Mononuclear cell (primary cell): ENCODE measurements at regions not wholly inside any gene's neighbourhood (a gene's known extent, or its start where the extent isn't known, plus 50 kb on each side); places are given as distances from the start of the nearest gene placed in this dataset.

Source experiments
- H3K27me3 ChIP-seq: 2 replicates; pipeline ENCODE4 v1.6.0; 2011; ENCODE audit warnings: low read length, control low read depth; ENCODE audit not compliant: insufficient read depth
- H3K4me1 ChIP-seq: 2 replicates; pipeline ENCODE4 v1.5.1; 2011; ENCODE audit warnings: mild to moderate bottlenecking, low read length, control low read depth; ENCODE audit not compliant: insufficient read depth
- H3K4me3 ChIP-seq: 2 replicates; pipeline ENCODE4 v1.5.1; 2011; ENCODE audit warnings: mild to moderate bottlenecking, low read length, moderate library complexity
- H3K9me3 ChIP-seq: 2 replicates; pipeline ENCODE4 v1.5.1; 2011; ENCODE audit warnings: low read depth, mild to moderate bottlenecking, control low read depth, low read length

DNA sequence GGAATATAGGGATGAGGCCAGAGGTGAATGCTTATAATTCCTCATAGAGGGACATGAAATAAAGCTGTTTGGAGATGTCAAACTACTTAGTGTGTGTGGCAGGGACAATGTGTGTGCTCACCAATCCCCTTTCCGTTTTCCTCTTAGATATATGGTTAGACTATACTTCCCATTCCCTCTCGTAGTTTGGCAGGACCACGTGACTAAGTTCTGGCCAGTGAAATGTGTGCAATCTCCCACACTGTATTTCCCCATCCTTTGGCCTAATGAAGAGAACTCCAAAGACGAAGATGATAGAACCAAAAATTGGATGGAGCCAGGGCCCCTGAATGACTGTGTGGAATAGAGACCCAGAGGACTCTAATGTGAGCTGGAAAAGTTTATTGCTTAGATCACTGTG, 233.4 kb upstream of the KLF4 start:
- Histone ChIP-seq H3K9me3 (no peaks in the 10 kb centered on the region), H3K27me3 (no peaks in the 10 kb centered on the region), H3K4me1 (peaks cover 6% of the 10 kb centered on the region), H3K4me3 (no peak overlapping the region)

DNA sequence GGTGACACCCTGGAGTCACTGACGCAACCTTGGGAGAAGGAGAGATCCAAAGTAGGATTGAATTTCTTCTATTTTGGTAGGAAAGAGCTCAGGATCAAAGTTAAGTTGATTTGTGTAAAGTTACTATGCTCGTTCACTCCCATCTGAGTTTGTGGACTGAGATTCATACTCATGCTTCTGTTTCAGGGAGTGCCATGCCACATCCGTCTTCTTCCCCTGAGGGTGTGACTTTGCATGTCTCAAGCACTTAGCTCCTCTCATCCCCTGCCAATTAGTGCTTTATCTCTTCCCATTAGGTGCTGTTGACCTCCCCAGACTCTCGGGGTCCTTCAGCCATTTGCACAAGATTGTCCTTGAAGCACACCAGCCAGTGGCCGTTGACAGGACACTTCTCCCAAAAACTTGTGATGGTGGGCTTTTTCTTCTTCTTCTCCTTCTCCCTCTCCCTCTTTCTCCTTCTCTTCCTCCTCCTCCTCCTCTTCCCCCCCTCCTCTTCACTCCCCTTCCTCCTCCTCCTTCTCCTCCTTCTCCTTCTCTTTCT, 232.2 kb upstream of the KLF4 start:
- Histone ChIP-seq H3K9me3 (no peaks in the 10 kb centered on the region), H3K4me3 (no peak overlapping the region), H3K4me1 (peaks cover 6% of the 10 kb centered on the region), H3K27me3 (no peaks in the 10 kb centered on the region)

DNA sequence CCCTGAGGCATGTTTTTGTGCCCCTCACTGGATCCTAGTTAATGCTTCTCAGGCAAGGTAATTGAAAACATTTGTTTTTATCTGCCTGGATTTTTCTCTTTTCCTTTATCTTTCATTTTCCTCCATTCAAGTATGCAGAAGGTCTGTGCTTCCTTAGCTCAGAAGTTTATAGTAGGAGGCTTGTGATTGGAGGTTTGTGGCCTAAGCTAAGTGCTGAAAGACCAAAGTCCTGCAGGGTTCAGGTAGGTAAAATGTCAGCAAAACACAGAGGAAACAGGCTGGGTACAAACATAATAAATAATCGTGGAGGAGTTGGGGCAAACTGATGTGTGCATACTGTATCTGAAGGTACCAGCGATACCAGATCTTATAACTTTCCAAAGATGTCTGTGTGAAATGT, 230.9 kb upstream of the KLF4 start:
- Histone ChIP-seq H3K27me3 (no peaks in the 10 kb centered on the region), H3K4me3 (no peak overlapping the region), H3K4me1 (peaks cover 6% of the 10 kb centered on the region), H3K9me3 (no peaks in the 10 kb centered on the region)

DNA sequence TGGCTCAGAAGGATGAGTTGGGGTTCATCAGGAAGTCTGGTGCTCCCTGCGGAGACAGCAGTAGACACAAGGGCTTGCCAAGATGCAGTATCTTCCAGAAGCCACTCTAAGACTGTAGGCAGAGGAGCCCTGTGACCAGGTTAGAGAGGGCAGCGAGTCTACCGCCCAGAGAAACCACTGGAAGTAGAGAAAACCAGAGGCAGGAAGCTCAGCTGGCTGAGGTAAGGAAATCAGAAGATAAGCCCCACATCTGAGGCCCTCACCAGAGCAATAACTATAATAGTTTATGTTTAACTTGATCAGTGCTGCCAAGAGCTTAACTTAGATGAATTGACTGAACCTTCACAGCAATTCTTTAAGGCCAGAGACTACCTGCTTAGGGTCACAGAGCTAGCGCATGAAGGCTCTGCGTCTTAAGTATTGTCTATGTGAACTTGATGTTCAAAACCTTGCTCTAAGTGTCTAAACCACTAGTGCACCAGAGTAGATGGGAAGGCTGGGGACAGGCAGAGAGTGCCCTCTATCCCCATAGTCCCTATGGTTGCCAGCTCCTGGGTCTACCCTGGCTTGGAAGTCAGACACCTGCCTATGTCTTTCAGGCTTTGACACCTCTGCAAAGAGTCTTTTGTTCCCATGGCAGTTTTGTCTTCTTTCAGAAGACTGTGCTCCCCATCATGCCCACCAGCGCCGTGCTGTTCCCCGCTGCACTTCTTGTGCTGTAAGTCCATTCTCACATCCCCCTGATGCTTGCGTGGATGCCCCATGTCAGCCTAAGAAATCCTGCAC, 228.2 kb upstream of the KLF4 start:
- no peaks in the 10 kb centered on the region for H3K9me3 ChIP-seq
- H3K27me3 ChIP-seq = no peaks in the 10 kb centered on the region
- peaks cover 8% of the 10 kb centered on the region for H3K4me1 ChIP-seq
- H3K4me3 ChIP-seq = no peak overlapping the region

DNA sequence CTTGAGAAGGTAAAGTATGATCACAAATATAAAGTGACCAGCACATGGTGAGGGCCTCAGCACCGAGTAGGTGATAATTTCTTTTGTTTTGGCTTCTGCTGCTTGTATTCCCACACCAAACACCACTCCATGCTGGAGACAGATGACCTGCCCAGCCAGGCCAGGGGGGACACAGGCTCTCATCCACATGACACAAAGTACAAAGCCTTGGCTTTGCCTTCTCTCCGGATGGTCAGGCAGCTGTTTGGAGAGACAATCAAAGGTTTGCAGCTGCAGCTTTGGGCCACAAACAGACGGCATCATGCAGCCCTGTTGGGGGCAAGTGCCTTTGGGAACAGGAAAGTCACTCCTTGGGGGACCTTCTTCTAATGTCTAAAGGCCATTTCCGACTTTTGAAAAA, 226.2 kb upstream of the KLF4 start:
- Histone ChIP-seq H3K27me3 (no peaks in the 10 kb centered on the region), H3K9me3 (no peaks in the 10 kb centered on the region), H3K4me1 (peaks cover 17% of the 10 kb centered on the region), H3K4me3 (no peak overlapping the region)

DNA sequence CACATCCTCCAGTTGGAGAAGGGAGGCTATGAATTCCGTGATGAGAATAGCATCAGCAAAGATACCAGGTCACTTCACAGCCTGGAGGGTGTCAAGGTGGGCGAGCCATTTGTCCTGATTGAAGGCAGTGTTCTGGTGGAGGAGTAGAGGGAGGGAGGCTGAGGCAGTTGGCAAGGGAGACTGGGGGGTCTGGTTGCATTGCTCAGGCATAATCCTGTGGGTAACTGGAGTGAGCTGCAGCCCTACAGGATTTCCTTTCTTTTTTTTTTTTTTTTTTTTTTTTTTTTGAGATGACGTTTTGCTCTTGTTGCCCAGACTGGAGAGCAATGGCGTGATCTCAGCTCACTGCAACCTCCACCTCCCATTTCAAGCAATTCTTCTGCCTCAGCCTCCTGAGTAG, 223.9 kb upstream of the KLF4 start:
- Histone ChIP-seq H3K9me3 (no peaks in the 10 kb centered on the region), H3K4me3 (no peak overlapping the region), H3K27me3 (no peaks in the 10 kb centered on the region), H3K4me1 (peaks cover 23% of the 10 kb centered on the region)

DNA sequence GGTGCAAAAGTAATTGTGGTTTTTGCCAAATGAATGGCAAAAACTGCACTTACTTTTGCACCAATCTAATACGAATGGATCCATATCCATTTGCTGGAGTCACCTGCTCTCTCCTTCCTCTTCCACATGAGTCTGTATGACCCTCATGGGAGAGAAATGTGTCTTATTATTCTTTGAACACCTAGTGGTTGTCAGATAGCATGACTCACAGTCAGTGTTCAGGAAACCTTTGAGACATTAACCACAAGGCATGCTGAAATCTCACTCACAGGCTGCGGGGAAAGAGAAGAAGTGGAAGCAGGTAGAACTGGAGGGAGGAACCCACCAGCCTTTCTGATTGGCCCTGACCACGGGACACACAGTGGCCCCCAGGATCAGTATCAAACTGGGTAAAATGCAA, 222.8 kb upstream of the KLF4 start:
- no peaks in the 10 kb centered on the region for H3K9me3 ChIP-seq
- no peaks in the 10 kb centered on the region for H3K27me3 ChIP-seq
- peaks cover 33% of the 10 kb centered on the region for H3K4me1 ChIP-seq
- no peak overlapping the region for H3K4me3 ChIP-seq

DNA sequence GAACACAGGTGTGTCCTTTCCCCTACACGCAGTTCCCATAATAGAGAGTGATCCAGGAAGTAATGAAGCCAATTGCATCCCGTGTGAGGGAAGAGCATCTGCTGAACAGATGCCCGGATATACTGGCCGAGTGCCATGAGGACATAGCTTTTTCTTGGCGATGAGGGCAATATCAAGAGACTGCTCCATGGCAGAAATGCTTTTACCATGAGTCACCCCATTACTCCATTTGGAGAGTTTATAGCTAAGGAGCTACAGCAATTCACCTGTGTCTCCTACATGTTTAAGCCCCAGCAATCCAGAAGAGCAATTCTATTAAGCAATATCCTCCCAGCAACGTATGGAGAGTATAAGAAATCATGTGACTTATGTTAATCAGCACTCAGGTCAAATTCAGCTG, 222.0 kb upstream of the KLF4 start:
- Histone ChIP-seq H3K27me3 (no peaks in the 10 kb centered on the region), H3K4me3 (no peak overlapping the region), H3K4me1 (peaks cover 34% of the 10 kb centered on the region), H3K9me3 (no peaks in the 10 kb centered on the region)

DNA sequence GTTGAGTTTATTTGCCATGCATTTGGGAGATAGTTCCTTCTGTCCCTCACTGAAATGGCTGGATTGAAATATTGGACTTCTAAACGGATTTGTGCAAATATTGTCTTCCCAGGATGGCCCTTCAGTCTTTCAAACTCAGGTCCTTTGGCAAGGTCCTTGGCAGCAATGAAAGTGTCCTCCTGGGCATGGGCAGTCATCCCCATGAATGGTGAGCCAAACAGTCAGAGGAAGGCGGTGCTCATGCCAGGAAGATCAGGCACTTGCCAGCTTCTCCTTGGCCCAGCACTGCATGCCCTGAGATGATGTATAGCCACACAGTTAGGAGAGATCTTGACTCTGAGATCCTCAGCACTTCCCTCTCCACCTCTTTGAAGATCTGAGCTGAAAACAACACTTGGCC, 221.4 kb upstream of the KLF4 start:
- peaks cover 34% of the 10 kb centered on the region for H3K4me1 ChIP-seq
- H3K4me3 ChIP-seq = no peak overlapping the region
- no peaks in the 10 kb centered on the region for H3K9me3 ChIP-seq
- H3K27me3 ChIP-seq = no peaks in the 10 kb centered on the region

DNA sequence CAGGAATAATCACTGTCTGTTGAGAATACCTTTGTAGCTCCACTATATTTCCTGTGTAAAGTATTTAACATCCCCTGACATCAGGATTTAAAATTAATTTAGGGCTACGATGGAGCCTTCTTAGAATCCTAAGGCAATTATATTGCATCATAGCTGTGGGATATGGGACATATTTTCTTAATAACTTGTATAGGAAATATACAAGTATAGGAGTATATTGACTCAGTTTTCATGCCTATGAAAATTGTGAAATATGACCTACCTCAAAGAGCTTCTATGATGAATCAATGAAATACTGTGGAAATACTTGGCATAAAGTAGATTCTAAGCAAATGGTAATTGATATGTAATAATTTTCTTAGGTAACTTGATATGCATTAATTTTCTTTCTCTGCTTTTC, 221.0 kb upstream of the KLF4 start:
- Histone ChIP-seq H3K4me3 (no peak overlapping the region), H3K4me1 (peaks cover 34% of the 10 kb centered on the region), H3K27me3 (no peaks in the 10 kb centered on the region), H3K9me3 (no peaks in the 10 kb centered on the region)

DNA sequence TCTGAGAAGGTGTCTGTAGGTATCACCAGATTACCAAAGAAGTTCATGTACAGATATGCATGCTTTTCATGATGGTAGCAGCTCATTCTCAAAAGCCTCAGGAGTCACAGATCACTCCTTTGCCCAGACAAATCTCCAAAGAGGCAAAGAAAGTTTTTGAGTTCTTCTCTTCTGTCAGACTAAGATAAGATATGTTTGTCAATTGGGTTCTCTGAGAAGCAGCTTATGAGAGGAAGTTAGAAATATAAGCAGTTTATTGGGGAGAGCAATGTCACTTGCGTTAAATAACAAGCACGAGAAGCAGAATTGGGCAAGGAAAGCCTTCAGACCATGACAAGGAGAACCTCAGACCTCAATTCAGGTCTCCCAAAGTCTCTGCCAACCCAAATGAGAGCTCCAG, 219.2 kb upstream of the KLF4 start:
- Histone ChIP-seq H3K4me1 (peaks cover 34% of the 10 kb centered on the region), H3K9me3 (no peaks in the 10 kb centered on the region), H3K27me3 (no peaks in the 10 kb centered on the region), H3K4me3 (no peak overlapping the region)

DNA sequence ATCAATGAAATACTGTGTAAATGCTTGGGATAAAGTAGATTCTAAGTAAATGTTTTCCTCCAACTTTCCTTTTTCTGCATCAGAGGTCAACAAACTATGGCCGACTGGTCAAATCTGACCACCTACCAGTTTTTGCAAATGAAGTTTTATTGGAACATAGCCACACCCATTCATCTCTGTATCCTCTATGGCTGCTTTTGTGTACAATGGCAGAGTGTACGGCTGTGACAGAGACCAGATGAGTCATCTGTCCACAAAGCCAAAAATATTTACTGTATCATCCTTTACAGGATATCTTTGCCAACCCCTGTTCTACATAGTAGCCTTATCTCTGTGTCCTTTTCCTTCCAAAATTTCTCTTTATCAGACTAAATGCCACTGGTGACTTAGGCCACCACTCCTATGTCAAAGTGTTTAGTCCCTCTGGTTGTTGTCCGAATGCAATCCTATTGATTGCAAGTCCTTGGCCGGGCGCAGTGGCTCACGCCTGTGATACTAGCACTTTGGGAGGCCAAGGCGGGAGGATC, 218.4 kb upstream of the KLF4 start:
- Histone ChIP-seq H3K4me3 (no peak overlapping the region), H3K4me1 (peaks cover 34% of the 10 kb centered on the region), H3K9me3 (no peaks in the 10 kb centered on the region), H3K27me3 (no peaks in the 10 kb centered on the region)

DNA sequence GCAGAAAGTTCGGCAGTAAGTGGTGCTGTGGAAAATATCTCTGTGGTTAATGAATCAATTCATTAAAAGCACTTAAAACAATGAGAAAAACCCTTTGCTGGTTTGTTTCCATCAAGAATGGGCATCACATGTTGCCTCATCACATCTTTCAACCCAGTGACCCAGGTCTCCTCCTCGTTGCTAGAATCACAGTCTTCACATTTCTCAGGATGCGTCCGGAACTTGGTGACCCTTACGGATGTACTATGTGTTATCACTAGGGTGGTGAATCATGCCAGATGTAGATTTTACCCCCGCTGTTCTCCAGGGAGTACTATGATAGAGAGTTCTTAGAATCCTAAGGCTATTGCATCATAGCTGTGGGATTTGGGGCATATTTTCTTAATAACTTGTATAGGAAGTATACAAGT, 217.9 kb upstream of the KLF4 start:
- Histone ChIP-seq H3K4me3 (no peak overlapping the region), H3K27me3 (no peaks in the 10 kb centered on the region), H3K9me3 (no peaks in the 10 kb centered on the region), H3K4me1 (peaks cover 30% of the 10 kb centered on the region)

DNA sequence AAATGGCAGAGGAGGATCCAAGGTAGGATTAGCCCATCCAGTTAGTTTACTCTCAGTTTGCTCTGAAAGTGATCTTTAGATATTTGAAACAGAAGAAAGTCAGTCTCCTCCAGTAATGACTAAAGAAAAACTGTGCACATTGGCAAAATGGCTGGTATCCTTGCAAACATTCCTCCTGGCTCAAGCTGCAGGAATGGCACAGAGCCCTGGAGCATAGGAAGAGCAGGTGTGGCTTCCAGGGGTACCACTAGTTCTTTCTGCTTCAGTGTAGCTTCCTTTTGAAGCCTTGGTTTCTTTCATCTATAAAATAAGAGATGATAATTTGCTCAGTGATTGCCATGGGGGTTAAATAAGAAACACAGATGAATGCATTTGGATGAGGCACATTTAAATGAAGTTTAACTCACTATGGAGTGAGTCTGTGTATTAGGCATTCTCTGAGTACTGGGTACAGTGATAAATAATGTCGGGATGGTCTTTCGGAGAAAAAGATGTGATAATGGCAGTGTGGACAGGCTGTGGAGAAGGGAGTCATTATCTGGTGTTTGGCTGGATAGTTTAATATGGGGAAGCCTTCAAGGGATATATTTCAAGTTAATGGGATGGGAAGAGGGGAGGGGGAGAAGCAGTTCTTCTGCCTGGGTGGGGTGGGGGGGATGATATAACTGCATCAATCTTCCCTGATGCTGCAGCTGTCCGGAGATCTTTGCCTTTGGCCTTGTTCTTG, 217.3 kb upstream of the KLF4 start:
- Histone ChIP-seq H3K27me3 (no peaks in the 10 kb centered on the region), H3K4me3 (no peak overlapping the region), H3K4me1 (peaks cover 24% of the 10 kb centered on the region), H3K9me3 (no peaks in the 10 kb centered on the region)

DNA sequence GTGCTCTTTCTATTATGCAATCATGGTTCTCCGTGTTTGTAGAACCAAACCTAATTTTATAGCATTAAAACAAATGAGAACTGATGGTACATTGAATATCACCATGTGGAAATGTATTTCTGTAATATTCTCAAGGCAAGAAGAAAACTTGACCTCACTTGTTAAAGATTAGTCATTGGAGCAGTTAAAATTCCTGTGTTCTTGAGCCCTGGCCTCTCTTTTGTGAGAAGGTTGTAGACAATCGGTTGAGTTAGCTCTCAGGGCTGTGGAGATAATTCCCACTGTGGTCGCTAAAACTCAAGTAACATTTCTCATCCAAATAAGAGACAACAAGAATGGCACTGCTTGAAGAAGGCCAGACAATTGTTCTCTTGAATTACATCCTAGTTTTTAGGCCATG, 216.0 kb upstream of the KLF4 start:
- H3K4me3 ChIP-seq = no peak overlapping the region
- H3K27me3 ChIP-seq = no peaks in the 10 kb centered on the region
- peaks cover 24% of the 10 kb centered on the region for H3K4me1 ChIP-seq
- no peaks in the 10 kb centered on the region for H3K9me3 ChIP-seq
